Breast epithelium (tissue), 4 donors: ENCODE measurements at regions not wholly inside any gene's neighbourhood (a gene's known extent, or its start where the extent isn't known, plus 50 kb on each side); places are given as distances from the start of the nearest gene placed in this dataset.

Experiments used
- DNase-seq, 2 donors: peaks; one replicate each; pipeline ENCODE4 v3.0.0-alpha.2; 2019; ENCODE audit warnings: low spot score in 2 of 2
- H3K27ac ChIP-seq, 2 donors: fragments of 200-600 bp; sonication (generic) in 1 of 2; one replicate each; pipeline ENCODE4 v1.5.1; 2016 to 2019; ENCODE audit warnings: mild to moderate bottlenecking in 1 of 2
- H3K27me3 ChIP-seq, 2 donors: fragments of 200-600 bp; sonication (generic) in 1 of 2; one replicate each; pipeline versions ENCODE4 v1.5.1 to v1.6.0; 2017 to 2019; ENCODE audit warnings: control low read depth in 1 of 2, mild to moderate bottlenecking in 1 of 2
- H3K36me3 ChIP-seq: fragments of 200-600 bp; one replicate; pipeline ENCODE4 v1.5.1; 2019
- H3K4me1 ChIP-seq, 2 donors: fragments of 200-600 bp; sonication (generic); one replicate each; pipeline ENCODE4 v1.5.1; 2016 to 2019; ENCODE audit warnings: control low read depth in 1 of 2
- H3K4me3 ChIP-seq, 3 donors: fragments of 200-600 bp; sonication (generic); 1 replicate in 2 of 3; 2 replicates in 1 of 3; pipeline ENCODE4 v1.5.1; 2016 to 2019; ENCODE audit warnings: mild to moderate bottlenecking in 3 of 3, moderate library complexity in 2 of 3
- H3K9me3 ChIP-seq, 2 donors: fragments of 200-600 bp; sonication (generic) in 1 of 2; one replicate each; pipeline ENCODE4 v1.5.1; 2016 to 2019; ENCODE audit warnings: control low read depth in 1 of 2
- POLR2A ChIP-seq: fragments of 450-650 bp; IDR thresholded peaks from one replicate; pipeline ENCODE4 v1.6.1; 2016; ENCODE audit warnings: antibody characterized with exemption, mild to moderate bottlenecking, moderate library complexity
- POLR2AphosphoS5 ChIP-seq, 3 donors: sonication (generic); formaldehyde crosslinking; IDR thresholded peaks; one replicate each; pipeline ENCODE4 v1.6.1; 2017; ENCODE audit warnings: antibody characterized with exemption in 3 of 3
- intact Hi-C: fragments of 100-400 bp; cut with DNase I; formaldehyde crosslinking; loops from one replicate; pipeline ENCODE4 v1.15.1; 2023; ENCODE audit warnings: low total_unique reads
- TF ChIP-seq, protein P1 (sequence below), 3 donors: fragments of 450-650 bp; IDR thresholded peaks; one replicate each; pipeline ENCODE4 v1.5.1; 2016 to 2017; ENCODE audit warnings: antibody characterized with exemption in 3 of 3, mild to moderate bottlenecking in 3 of 3, moderate library complexity in 3 of 3

DNA sequence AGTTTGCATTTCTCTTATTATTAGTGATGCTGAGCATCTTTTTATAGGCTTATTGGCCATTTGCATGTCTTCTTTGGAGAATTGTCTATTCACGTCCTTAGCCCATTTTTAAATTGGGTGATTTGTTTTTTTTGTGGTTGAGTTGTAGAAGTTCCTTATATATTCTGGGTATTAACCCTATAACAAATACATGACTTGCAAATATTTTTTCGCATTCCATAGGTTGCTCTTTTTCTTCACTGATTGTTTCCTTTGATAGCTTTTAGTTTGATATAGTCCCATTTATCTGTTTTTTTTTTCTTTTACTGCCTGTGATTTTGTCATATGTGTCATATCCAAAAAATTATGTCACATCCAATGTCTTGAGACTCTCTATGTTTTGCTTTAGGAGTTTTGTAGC is 243.6 kb downstream of the GPD2 start:
- H3K4me3 ChIP-seq, result no peak overlapping the region
- H3K27ac ChIP-seq, result no peak overlapping the region
- H3K27me3 ChIP-seq, result no peaks in the 10 kb centered on the region
- H3K4me1 ChIP-seq, result no peaks in the 10 kb centered on the region
- TF ChIP-seq POLR2AphosphoS5 (IDR thresholded peaks at IDR 0.05) (no peak), POLR2A (no peak)
- TF ChIP-seq, protein P1, sequence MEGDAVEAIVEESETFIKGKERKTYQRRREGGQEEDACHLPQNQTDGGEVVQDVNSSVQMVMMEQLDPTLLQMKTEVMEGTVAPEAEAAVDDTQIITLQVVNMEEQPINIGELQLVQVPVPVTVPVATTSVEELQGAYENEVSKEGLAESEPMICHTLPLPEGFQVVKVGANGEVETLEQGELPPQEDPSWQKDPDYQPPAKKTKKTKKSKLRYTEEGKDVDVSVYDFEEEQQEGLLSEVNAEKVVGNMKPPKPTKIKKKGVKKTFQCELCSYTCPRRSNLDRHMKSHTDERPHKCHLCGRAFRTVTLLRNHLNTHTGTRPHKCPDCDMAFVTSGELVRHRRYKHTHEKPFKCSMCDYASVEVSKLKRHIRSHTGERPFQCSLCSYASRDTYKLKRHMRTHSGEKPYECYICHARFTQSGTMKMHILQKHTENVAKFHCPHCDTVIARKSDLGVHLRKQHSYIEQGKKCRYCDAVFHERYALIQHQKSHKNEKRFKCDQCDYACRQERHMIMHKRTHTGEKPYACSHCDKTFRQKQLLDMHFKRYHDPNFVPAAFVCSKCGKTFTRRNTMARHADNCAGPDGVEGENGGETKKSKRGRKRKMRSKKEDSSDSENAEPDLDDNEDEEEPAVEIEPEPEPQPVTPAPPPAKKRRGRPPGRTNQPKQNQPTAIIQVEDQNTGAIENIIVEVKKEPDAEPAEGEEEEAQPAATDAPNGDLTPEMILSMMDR (IDR thresholded peaks at IDR 0.05), result no peak
- no peak for DNase-seq
- intact Hi-C loops, result no loop called here
- no peaks in the 10 kb centered on the region for H3K36me3 ChIP-seq
- H3K9me3 ChIP-seq, result no peaks in the 10 kb centered on the region

GRCh38 chr2:156680266-156680665 is 244.1 kb downstream of the GPD2 start:
- Histone ChIP-seq H3K36me3 (no peaks in the 10 kb centered on the region), H3K27ac (no peak overlapping the region), H3K4me1 (no peaks in the 10 kb centered on the region), H3K4me3 (no peak overlapping the region), H3K27me3 (no peaks in the 10 kb centered on the region), H3K9me3 (no peaks in the 10 kb centered on the region)
- DNase-seq, result no peak
- TF ChIP-seq, protein P1 (IDR thresholded peaks at IDR 0.05), result no peak
- intact Hi-C loops, result no loop called here

DNA sequence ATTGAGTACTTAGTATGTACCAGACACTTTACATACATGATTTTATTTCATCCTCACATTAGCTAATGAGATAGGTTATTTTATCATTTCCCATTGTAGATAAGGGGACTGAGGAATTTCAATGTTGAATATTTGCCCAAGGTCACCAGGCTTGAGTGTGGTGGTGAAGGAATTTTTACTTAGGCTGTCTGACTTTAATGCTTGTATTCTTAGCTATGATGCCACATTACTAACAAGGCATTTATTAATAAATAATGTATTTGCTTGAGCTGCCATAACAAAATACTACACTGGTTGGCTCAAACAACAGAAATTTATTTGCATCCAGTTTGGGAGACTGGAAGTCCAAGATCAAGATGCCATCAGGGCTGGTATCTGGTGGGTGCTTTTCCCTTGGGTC is 250.9 kb downstream of the GPD2 start:
- no peaks in the 10 kb centered on the region for H3K36me3 ChIP-seq
- no peak overlapping the region for H3K4me3 ChIP-seq
- intact Hi-C loops, result no loop called here
- H3K27ac ChIP-seq, result no peak overlapping the region
- no peak for DNase-seq
- H3K27me3 ChIP-seq, result no peaks in the 10 kb centered on the region
- no peaks in the 10 kb centered on the region for H3K9me3 ChIP-seq
- TF ChIP-seq POLR2AphosphoS5 (IDR thresholded peaks at IDR 0.05) (no peak), POLR2A (no peak)
- TF ChIP-seq, protein P1 (IDR thresholded peaks at IDR 0.05), result no peak
- no peaks in the 10 kb centered on the region for H3K4me1 ChIP-seq

- Histone ChIP-seq H3K4me1 (no peaks in the 10 kb centered on the region), H3K27ac (no peak overlapping the region), H3K27me3 (no peaks in the 10 kb centered on the region), H3K9me3 (no peaks in the 10 kb centered on the region), H3K4me3 (no peak overlapping the region), H3K36me3 (no peaks in the 10 kb centered on the region)
- TF ChIP-seq POLR2AphosphoS5 (IDR thresholded peaks at IDR 0.05) (no peak), POLR2A (no peak)
- TF ChIP-seq, protein P1 (IDR thresholded peaks at IDR 0.05), result no peak
- intact Hi-C loops, result no loop called here
- DNase-seq, result no peak
Measured at GRCh38 chr2:156687715-156688114, 251.5 kb downstream of the GPD2 start.

DNA sequence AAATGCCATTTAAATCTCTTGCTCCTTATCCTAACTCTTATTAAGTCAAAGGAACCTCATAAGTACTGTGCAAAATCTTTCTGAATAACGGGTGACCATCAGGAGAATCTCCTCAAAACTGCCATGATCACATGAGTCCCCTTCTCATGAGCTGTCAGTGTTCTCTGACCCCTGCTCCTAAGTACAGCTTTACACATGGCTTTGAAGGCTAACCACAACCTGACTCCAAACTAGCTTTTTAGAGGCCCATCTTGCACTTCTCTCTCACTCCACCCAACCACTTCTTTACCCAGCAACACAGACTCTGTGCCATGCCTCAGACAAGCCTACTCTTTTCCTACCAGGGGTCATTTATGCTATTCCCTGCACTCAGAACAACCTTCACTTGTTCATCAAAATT is 253.8 kb downstream of the GPD2 start:
- Histone ChIP-seq H3K4me1 (no peaks in the 10 kb centered on the region), H3K27me3 (no peaks in the 10 kb centered on the region), H3K9me3 (no peaks in the 10 kb centered on the region), H3K36me3 (no peaks in the 10 kb centered on the region), H3K4me3 (no peak overlapping the region), H3K27ac (no peak overlapping the region)
- no peak for TF ChIP-seq POLR2AphosphoS5 (IDR thresholded peaks at IDR 0.05)
- no peak for TF ChIP-seq POLR2A
- TF ChIP-seq, protein P1 (IDR thresholded peaks at IDR 0.05), result no peak
- DNase-seq, result no peak
- intact Hi-C loops, result no loop called here
